ENCODE measurements at regions not wholly inside any gene's neighbourhood (a gene's known extent, or its start where the extent isn't known, plus 50 kb on each side); places are given as distances from the start of the nearest gene placed in this dataset.

GRCh38 chr7:125561006-125561405 lies 631.4 kb upstream of the POT1 start:
- TF ChIP-seq CTCF (IDR thresholded peaks at IDR 0.05) (no peak), POLR2A (IDR thresholded peaks at IDR 0.05) (no peak)

All from testis (tissue), 2 donors.